Bronchial epithelial cell (primary cell): ENCODE measurements at regions not wholly inside any gene's neighbourhood (a gene's known extent, or its start where the extent isn't known, plus 50 kb on each side); places are given as distances from the start of the nearest gene placed in this dataset.
"Not testable (repeated sequence)": the region's sequence is repeated elsewhere in the genome, so short reads cannot be mapped to it uniquely, and the experiment has no call there.

Experiments
- DNase-seq: peaks from one replicate; pipeline ENCODE4 v3.0.0-alpha.2; 2010; ENCODE audit warnings: low read depth
- FAIRE-seq: peaks from 2 replicates; lab custom pipeline; 2011; peaks lifted over from hg19 to GRCh38; lab: Jason Lieb, UNC
- H3K27me3 ChIP-seq: 2 replicates; pipeline ENCODE4 v1.5.1; 2011; ENCODE audit warnings: low read length; ENCODE audit not compliant: control insufficient read depth, insufficient read depth
- H3K36me3 ChIP-seq: 2 replicates; pipeline ENCODE4 v1.5.1; 2011; ENCODE audit warnings: low read length; ENCODE audit not compliant: control insufficient read depth, insufficient read depth
- H3K4me3 ChIP-seq: 2 replicates; pipeline ENCODE4 v1.5.1; 2011; ENCODE audit warnings: mild to moderate bottlenecking, low read depth, low read length, control low read depth
- CTCF ChIP-seq: IDR thresholded peaks from 2 replicates; pipeline ENCODE4 v1.5.1; 2011; ENCODE audit warnings: mild to moderate bottlenecking, moderate library complexity, low read length, control low read depth, inconsistent platforms; ENCODE audit not compliant: insufficient read depth, severe bottlenecking

- no peak for DNase-seq
- Histone ChIP-seq H3K27me3 (no peaks in the 10 kb centered on the region), H3K4me3 (no peak overlapping the region), H3K36me3 (no peaks in the 10 kb centered on the region)
- FAIRE-seq = no peak
- no peak for TF ChIP-seq CTCF
Measured at GRCh38 chr3:22732641-22733040, 470.5 kb upstream of the UBE2E2 start.

GRCh38 chr3:22734207-22734606 is 468.9 kb upstream of the UBE2E2 start:
- H3K27me3 ChIP-seq = no peaks in the 10 kb centered on the region
- no peaks in the 10 kb centered on the region for H3K36me3 ChIP-seq
- TF ChIP-seq CTCF = no peak
- no peak for DNase-seq
- FAIRE-seq = no peak
- H3K4me3 ChIP-seq = no peak overlapping the region

- peak; percentile 48 for DNase-seq
- Histone ChIP-seq H3K36me3 (no peaks in the 10 kb centered on the region), H3K4me3 (no peak overlapping the region), H3K27me3 (no peaks in the 10 kb centered on the region)
- FAIRE-seq = no peak
- TF ChIP-seq CTCF = no peak
Measured at GRCh38 chr3:22734756-22735155, 468.4 kb upstream of the UBE2E2 start.

GRCh38 chr3:22735373-22735772 is 467.8 kb upstream of the UBE2E2 start:
- DNase-seq (no peak), FAIRE-seq (no peak)
- H3K27me3 ChIP-seq = no peaks in the 10 kb centered on the region
- no peak overlapping the region for H3K4me3 ChIP-seq
- no peaks in the 10 kb centered on the region for H3K36me3 ChIP-seq
- no peak for TF ChIP-seq CTCF

- not testable (repeated sequence) for H3K27me3 ChIP-seq, FAIRE-seq, H3K36me3 ChIP-seq, DNase-seq, H3K4me3 ChIP-seq
Measured at GRCh38 chr3:22743386-22743785, 459.7 kb upstream of the UBE2E2 start.

- H3K36me3 ChIP-seq = no peaks in the 10 kb centered on the region
- no peaks in the 10 kb centered on the region for H3K27me3 ChIP-seq
- DNase-seq (no peak), FAIRE-seq (no peak)
- TF ChIP-seq CTCF = no peak
- no peak overlapping the region for H3K4me3 ChIP-seq
Measured at GRCh38 chr3:22745321-22745720, 457.8 kb upstream of the UBE2E2 start.
